ENCODE measurements at regions not wholly inside any gene's neighbourhood (a gene's known extent, or its start where the extent isn't known, plus 50 kb on each side); places are given as distances from the start of the nearest gene placed in this dataset.

DNA sequence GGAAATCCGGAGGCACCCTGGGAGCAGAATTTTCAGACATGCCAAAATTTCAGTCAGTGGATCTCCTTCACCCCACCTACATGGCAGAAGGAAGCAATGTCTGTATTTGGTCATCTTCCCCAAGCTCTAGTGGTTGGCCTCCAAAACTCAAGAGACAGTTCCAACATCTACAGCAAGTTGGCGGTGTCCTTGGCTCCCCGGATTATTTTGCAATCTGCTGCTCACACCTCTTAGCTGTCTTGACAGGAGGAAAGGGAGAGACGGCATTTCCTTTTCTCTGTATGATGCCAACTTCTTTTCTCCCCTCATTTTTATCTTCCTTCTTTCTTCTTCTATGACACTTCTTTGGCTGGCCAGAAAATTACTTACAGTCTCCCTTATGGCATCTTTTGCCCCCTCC, 159.9 kb downstream of the SUCLA2 start:
- Mint-ChIP-seq H3K27ac (no peak overlapping the region), H3K27me3 (ENCODE audit: low read depth in 3 of 3) (peaks cover 0 to 3% (median 2%) of the 10 kb centered on the region in 3 donors), H3K9me3 (peaks cover 0 to 3% (median 1%) of the 10 kb centered on the region in 7 donors), H3K4me1 (no peaks in the 10 kb centered on the region), H3K4me3 (no peak overlapping the region), H3K36me3 (no peaks in the 10 kb centered on the region)
- Histone ChIP-seq H3K4me2 (replicated peaks; ENCODE audit: extremely low read depth, low read length, poor library complexity, severe bottlenecking) (no peak overlapping the region), H4K20me1 (ENCODE audit: insufficient read depth, low read length) (no peaks in the 10 kb centered on the region), H3K27ac (ENCODE audit: low read depth in 1 of 2, low read length in 2 of 2) (no peak overlapping the region), H3K4me1 (ENCODE audit: control insufficient read depth in 1 of 2, insufficient read depth in 2 of 2, low read length in 2 of 2) (no peaks in the 10 kb centered on the region), H2AFZ (ENCODE audit: insufficient read depth, low read depth, low read length, poor library complexity, severe bottlenecking) (no peak overlapping the region), H3K9me3 (replicated peaks in 1 of 2; ENCODE audit: control insufficient read depth in 1 of 2, insufficient read depth in 1 of 2, low read length in 2 of 2) (no peaks in the 10 kb centered on the region), H3K27me3 (ENCODE audit: control insufficient read depth in 2 of 2, insufficient read depth in 2 of 2, low read length in 2 of 2) (no peaks in the 10 kb centered on the region), H3K4me3 (replicated peaks in 1 of 3; ENCODE audit: low read depth in 2 of 3, low read length in 3 of 3) (no peak overlapping the region), H3K79me2 (ENCODE audit: insufficient read depth, low read length) (no peaks in the 10 kb centered on the region), H3K36me3 (replicated peaks in 1 of 2; ENCODE audit: control insufficient read depth in 1 of 2, insufficient read depth in 2 of 2, low read length in 2 of 2) (no peaks in the 10 kb centered on the region), H3K9ac (ENCODE audit: insufficient read depth, low read length, poor library complexity, severe bottlenecking) (no peak overlapping the region)
- TF ChIP-seq, protein P1, sequence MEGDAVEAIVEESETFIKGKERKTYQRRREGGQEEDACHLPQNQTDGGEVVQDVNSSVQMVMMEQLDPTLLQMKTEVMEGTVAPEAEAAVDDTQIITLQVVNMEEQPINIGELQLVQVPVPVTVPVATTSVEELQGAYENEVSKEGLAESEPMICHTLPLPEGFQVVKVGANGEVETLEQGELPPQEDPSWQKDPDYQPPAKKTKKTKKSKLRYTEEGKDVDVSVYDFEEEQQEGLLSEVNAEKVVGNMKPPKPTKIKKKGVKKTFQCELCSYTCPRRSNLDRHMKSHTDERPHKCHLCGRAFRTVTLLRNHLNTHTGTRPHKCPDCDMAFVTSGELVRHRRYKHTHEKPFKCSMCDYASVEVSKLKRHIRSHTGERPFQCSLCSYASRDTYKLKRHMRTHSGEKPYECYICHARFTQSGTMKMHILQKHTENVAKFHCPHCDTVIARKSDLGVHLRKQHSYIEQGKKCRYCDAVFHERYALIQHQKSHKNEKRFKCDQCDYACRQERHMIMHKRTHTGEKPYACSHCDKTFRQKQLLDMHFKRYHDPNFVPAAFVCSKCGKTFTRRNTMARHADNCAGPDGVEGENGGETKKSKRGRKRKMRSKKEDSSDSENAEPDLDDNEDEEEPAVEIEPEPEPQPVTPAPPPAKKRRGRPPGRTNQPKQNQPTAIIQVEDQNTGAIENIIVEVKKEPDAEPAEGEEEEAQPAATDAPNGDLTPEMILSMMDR (IDR thresholded peaks at IDR 0.05): no peak
- 80% methylated on average over 2 of the region's 4 CpGs for WGBS (ENCODE audit: insufficient coverage)
- DNase-seq: no peak
- intact Hi-C loops (cut with micrococcal nuclease): no loop called here

DNA sequence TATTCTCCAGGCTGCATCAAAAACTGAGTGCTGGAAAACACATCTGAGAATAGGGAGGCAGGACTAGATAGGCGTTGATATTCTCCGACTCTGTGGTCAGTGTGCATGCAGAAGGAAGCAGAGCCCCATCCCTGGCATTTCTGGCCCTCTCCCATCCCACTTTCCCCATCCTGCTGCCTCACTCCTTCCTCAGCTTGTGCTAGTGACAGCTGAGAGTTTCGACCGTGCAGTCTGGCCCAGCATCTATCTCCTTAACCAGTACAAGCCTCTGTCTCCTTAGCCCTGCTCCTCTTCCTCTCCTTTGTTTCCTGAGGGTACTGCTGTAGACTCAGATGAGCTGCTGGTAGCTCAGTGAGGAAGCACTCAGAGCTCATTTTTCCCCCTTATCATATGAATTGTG, 163.2 kb downstream of the SUCLA2 start:
- H3K9ac ChIP-seq (ENCODE audit: insufficient read depth, low read length, poor library complexity, severe bottlenecking): no peak overlapping the region
- 98% methylated on average over 4 of the region's 4 CpGs for WGBS (ENCODE audit: insufficient coverage)
- no peaks in the 10 kb centered on the region for H3K4me1 Mint-ChIP-seq
- H3K9me3 Mint-ChIP-seq: peaks cover 0 to 3% (median 0%) of the 10 kb centered on the region in 7 donors
- H3K9me3 ChIP-seq (replicated peaks in 1 of 2; ENCODE audit: control insufficient read depth in 1 of 2, insufficient read depth in 1 of 2, low read length in 2 of 2): no peaks in the 10 kb centered on the region
- peaks cover 0 to 2% (median 2%) of the 10 kb centered on the region in 3 donors for H3K27me3 Mint-ChIP-seq (ENCODE audit: low read depth in 3 of 3)
- no peaks in the 10 kb centered on the region for H3K36me3 Mint-ChIP-seq
- H3K27me3 ChIP-seq (ENCODE audit: control insufficient read depth in 2 of 2, insufficient read depth in 2 of 2, low read length in 2 of 2): no peaks in the 10 kb centered on the region
- no peaks in the 10 kb centered on the region for H3K79me2 ChIP-seq (ENCODE audit: insufficient read depth, low read length)
- H3K4me3 Mint-ChIP-seq: no peak overlapping the region
- no peak overlapping the region for H2AFZ ChIP-seq (ENCODE audit: insufficient read depth, low read depth, low read length, poor library complexity, severe bottlenecking)
- no peak overlapping the region for H3K4me3 ChIP-seq (replicated peaks in 1 of 3; ENCODE audit: low read depth in 2 of 3, low read length in 3 of 3)
- H3K27ac Mint-ChIP-seq: no peak overlapping the region
- H4K20me1 ChIP-seq (ENCODE audit: insufficient read depth, low read length): no peaks in the 10 kb centered on the region
- no peak for DNase-seq
- no peak overlapping the region for H3K27ac ChIP-seq (ENCODE audit: low read depth in 1 of 2, low read length in 2 of 2)
- no peaks in the 10 kb centered on the region for H3K36me3 ChIP-seq (replicated peaks in 1 of 2; ENCODE audit: control insufficient read depth in 1 of 2, insufficient read depth in 2 of 2, low read length in 2 of 2)
- intact Hi-C loops (cut with micrococcal nuclease): no loop called here
- no peak overlapping the region for H3K4me2 ChIP-seq (replicated peaks; ENCODE audit: extremely low read depth, low read length, poor library complexity, severe bottlenecking)
- H3K4me1 ChIP-seq (ENCODE audit: control insufficient read depth in 1 of 2, insufficient read depth in 2 of 2, low read length in 2 of 2): no peaks in the 10 kb centered on the region
- TF ChIP-seq, protein P1 (IDR thresholded peaks at IDR 0.05): no peak
